ENCODE measurements at regions not wholly inside any gene's neighbourhood (a gene's known extent, or its start where the extent isn't known, plus 50 kb on each side); places are given as distances from the start of the nearest gene placed in this dataset.

GRCh38 chr4:115428455-115428854 is 315.0 kb upstream of the NDST4 start:
- Histone ChIP-seq H2AFZ (ENCODE audit: low read depth, low read length) (no peak overlapping the region), H2BK15ac (ENCODE audit: low read depth, poor library complexity, severe bottlenecking) (no peak overlapping the region), H4K8ac (ENCODE audit: low read length) (no peak overlapping the region), H3K27ac (ENCODE audit: low read length, poor library complexity, severe bottlenecking) (no peak overlapping the region), H3K4ac (ENCODE audit: low read depth in 1 of 2, low read length in 2 of 2) (no peak overlapping the region), H3K14ac (ENCODE audit: low read length in 2 of 2) (no peak overlapping the region), H3K18ac (ENCODE audit: low read depth in 1 of 2, low read length in 2 of 2) (no peak overlapping the region), H2BK120ac (ENCODE audit: low read depth, low read length) (no peak overlapping the region), H2BK5ac (ENCODE audit: low read depth, low read length, poor library complexity, severe bottlenecking) (no peak overlapping the region), H2BK12ac (ENCODE audit: low read length in 2 of 2) (no peak overlapping the region), H3K9me3 (ENCODE audit: control insufficient read depth, low read length) (no peaks in the 10 kb centered on the region), H3K4me3 (ENCODE audit: insufficient read depth in 1 of 2, low read depth in 1 of 2, low read length in 2 of 2) (no peak overlapping the region), H3K23ac (ENCODE audit: low read length in 2 of 2) (no peak overlapping the region), H3K4me1 (ENCODE audit: control insufficient read depth, insufficient read depth, low read depth, low read length) (peaks cover 1% of the 10 kb centered on the region), H3K4me2 (ENCODE audit: low read length, poor library complexity, severe bottlenecking) (no peak overlapping the region), H2AK5ac (ENCODE audit: low read length, severe bottlenecking) (no peak overlapping the region), H3K27me3 (ENCODE audit: control insufficient read depth in 1 of 2, insufficient read depth in 1 of 2, low read length in 2 of 2) (no peaks in the 10 kb centered on the region), H3K36me3 (ENCODE audit: control insufficient read depth in 1 of 2, insufficient read depth in 2 of 2, low read depth in 1 of 2, low read length in 2 of 2) (no peaks in the 10 kb centered on the region), H3K9ac (ENCODE audit: low read length) (no peak overlapping the region), H3K79me1 (replicated peaks; ENCODE audit: low read length, poor library complexity, severe bottlenecking) (no peaks in the 10 kb centered on the region), H4K91ac (ENCODE audit: low read length) (no peak overlapping the region)
- 78% methylated on average over 1 of the region's 1 CpG for WGBS
- DNase-seq = peak; percentile 11

DNA sequence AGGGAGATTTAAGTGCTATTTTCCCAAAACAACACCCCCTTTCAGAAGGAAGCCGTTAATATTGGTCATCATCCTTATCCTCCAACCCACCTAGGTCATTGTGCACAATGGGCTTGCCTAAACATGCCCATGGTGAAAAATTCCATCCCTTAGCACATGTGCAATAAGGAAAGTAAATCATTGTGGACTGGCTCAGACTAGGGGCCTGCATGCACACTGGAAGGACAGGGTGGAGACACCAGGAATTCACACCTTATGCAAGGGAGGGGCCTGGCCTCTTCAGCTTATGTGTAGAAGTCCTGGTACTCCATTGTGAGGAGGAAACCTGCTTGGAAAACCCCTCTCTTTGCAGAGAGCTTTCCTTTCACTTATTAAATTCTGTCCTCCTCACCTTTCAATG is 311.4 kb upstream of the NDST4 start:
- H2BK120ac ChIP-seq (ENCODE audit: low read depth, low read length) = no peak overlapping the region
- H3K79me1 ChIP-seq (replicated peaks; ENCODE audit: low read length, poor library complexity, severe bottlenecking) = no peaks in the 10 kb centered on the region
- H3K9me3 ChIP-seq (ENCODE audit: control insufficient read depth, low read length) = peaks cover 3% of the 10 kb centered on the region
- no peak overlapping the region for H4K8ac ChIP-seq (ENCODE audit: low read length)
- H3K23ac ChIP-seq (ENCODE audit: low read length in 2 of 2) = no peak overlapping the region
- H3K14ac ChIP-seq (ENCODE audit: low read length in 2 of 2) = no peak overlapping the region
- WGBS = 83% methylated on average over 1 of the region's 1 CpG
- no peak overlapping the region for H2AK5ac ChIP-seq (ENCODE audit: low read length, severe bottlenecking)
- H3K4me1 ChIP-seq (ENCODE audit: control insufficient read depth, insufficient read depth, low read depth, low read length) = peaks cover 1% of the 10 kb centered on the region
- no peak overlapping the region for H2BK5ac ChIP-seq (ENCODE audit: low read depth, low read length, poor library complexity, severe bottlenecking)
- no peaks in the 10 kb centered on the region for H3K36me3 ChIP-seq (ENCODE audit: control insufficient read depth in 1 of 2, insufficient read depth in 2 of 2, low read depth in 1 of 2, low read length in 2 of 2)
- DNase-seq = no peak
- no peak overlapping the region for H4K91ac ChIP-seq (ENCODE audit: low read length)
- no peaks in the 10 kb centered on the region for H3K27me3 ChIP-seq (ENCODE audit: control insufficient read depth in 1 of 2, insufficient read depth in 1 of 2, low read length in 2 of 2)
- H3K27ac ChIP-seq (ENCODE audit: low read length, poor library complexity, severe bottlenecking) = no peak overlapping the region
- H3K4ac ChIP-seq (ENCODE audit: low read depth in 1 of 2, low read length in 2 of 2) = no peak overlapping the region
- H3K9ac ChIP-seq (ENCODE audit: low read length) = no peak overlapping the region
- no peak overlapping the region for H3K18ac ChIP-seq (ENCODE audit: low read depth in 1 of 2, low read length in 2 of 2)
- no peak overlapping the region for H2BK12ac ChIP-seq (ENCODE audit: low read length in 2 of 2)
- H3K4me3 ChIP-seq (ENCODE audit: insufficient read depth in 1 of 2, low read depth in 1 of 2, low read length in 2 of 2) = no peak overlapping the region
- H2AFZ ChIP-seq (ENCODE audit: low read depth, low read length) = peak overlapping the region; percentile 81
- H2BK15ac ChIP-seq (ENCODE audit: low read depth, poor library complexity, severe bottlenecking) = no peak overlapping the region
- H3K4me2 ChIP-seq (ENCODE audit: low read length, poor library complexity, severe bottlenecking) = no peak overlapping the region

GRCh38 chr4:115418635-115419396 is 305.4 kb upstream of the NDST4 start:
- WGBS = 76% methylated on average over 5 of the region's 8 CpGs
- H3K9me3 ChIP-seq (ENCODE audit: control insufficient read depth, low read length) = peaks cover 12% of the 10 kb centered on the region
- no peak overlapping the region for H4K91ac ChIP-seq (ENCODE audit: low read length)

DNA sequence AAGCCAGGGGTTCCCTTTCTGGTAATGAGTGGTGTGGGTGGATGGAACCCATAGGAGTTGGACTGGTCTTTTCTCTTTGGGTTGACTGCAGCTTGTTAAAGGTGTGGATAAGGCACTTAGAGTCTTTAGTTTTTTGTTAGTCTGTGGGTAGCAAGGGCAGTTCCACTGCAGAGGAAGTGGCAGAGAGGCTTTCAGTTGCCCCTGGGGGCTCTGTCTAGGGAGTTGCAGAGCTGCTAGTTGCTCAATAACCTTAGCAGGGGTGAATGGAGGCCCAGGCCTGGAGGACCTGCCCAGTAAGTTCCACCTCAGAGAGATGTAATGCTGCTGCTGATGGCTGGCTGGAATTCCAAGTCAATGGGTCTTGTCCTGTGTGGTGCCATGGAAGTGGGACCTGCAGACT is 282.6 kb upstream of the NDST4 start:
- Histone ChIP-seq H2BK12ac (ENCODE audit: low read length in 2 of 2) (no peak overlapping the region), H2BK15ac (ENCODE audit: low read depth, poor library complexity, severe bottlenecking) (no peak overlapping the region), H3K4me2 (ENCODE audit: low read length, poor library complexity, severe bottlenecking) (no peak overlapping the region), H3K36me3 (ENCODE audit: control insufficient read depth in 1 of 2, insufficient read depth in 2 of 2, low read depth in 1 of 2, low read length in 2 of 2) (no peaks in the 10 kb centered on the region), H3K23ac (ENCODE audit: low read length in 2 of 2) (no peak overlapping the region), H3K27ac (ENCODE audit: low read length, poor library complexity, severe bottlenecking) (no peak overlapping the region), H3K9me3 (ENCODE audit: control insufficient read depth, low read length) (peaks cover 9% of the 10 kb centered on the region), H3K9ac (ENCODE audit: low read length) (no peak overlapping the region), H3K4ac (ENCODE audit: low read depth in 1 of 2, low read length in 2 of 2) (no peak overlapping the region), H2BK120ac (ENCODE audit: low read depth, low read length) (no peak overlapping the region), H3K4me1 (ENCODE audit: control insufficient read depth, insufficient read depth, low read depth, low read length) (no peaks in the 10 kb centered on the region), H2AK5ac (ENCODE audit: low read length, severe bottlenecking) (no peak overlapping the region), H3K4me3 (ENCODE audit: insufficient read depth in 1 of 2, low read depth in 1 of 2, low read length in 2 of 2) (no peak overlapping the region), H3K27me3 (ENCODE audit: control insufficient read depth in 1 of 2, insufficient read depth in 1 of 2, low read length in 2 of 2) (no peaks in the 10 kb centered on the region), H2BK5ac (ENCODE audit: low read depth, low read length, poor library complexity, severe bottlenecking) (no peak overlapping the region), H3K18ac (ENCODE audit: low read depth in 1 of 2, low read length in 2 of 2) (no peak overlapping the region), H4K91ac (ENCODE audit: low read length) (no peak overlapping the region), H2AFZ (ENCODE audit: low read depth, low read length) (no peak overlapping the region), H3K14ac (ENCODE audit: low read length in 2 of 2) (no peak overlapping the region), H3K79me1 (replicated peaks; ENCODE audit: low read length, poor library complexity, severe bottlenecking) (no peaks in the 10 kb centered on the region), H4K8ac (ENCODE audit: low read length) (no peak overlapping the region)
- DNase-seq = no peak

More at GRCh38 chr4:115418635-115419396, 305.4 kb upstream of the NDST4 start:
- Histone ChIP-seq H3K18ac (ENCODE audit: low read depth in 1 of 2, low read length in 2 of 2) (no peak overlapping the region), H3K4ac (ENCODE audit: low read depth in 1 of 2, low read length in 2 of 2) (no peak overlapping the region), H3K14ac (ENCODE audit: low read length in 2 of 2) (no peak overlapping the region), H3K23ac (ENCODE audit: low read length in 2 of 2) (no peak overlapping the region), H2AFZ (ENCODE audit: low read depth, low read length) (no peak overlapping the region), H3K27ac (ENCODE audit: low read length, poor library complexity, severe bottlenecking) (no peak overlapping the region), H3K4me2 (ENCODE audit: low read length, poor library complexity, severe bottlenecking) (no peak overlapping the region), H3K9ac (ENCODE audit: low read length) (no peak overlapping the region), H2AK5ac (ENCODE audit: low read length, severe bottlenecking) (no peak overlapping the region), H3K79me1 (replicated peaks; ENCODE audit: low read length, poor library complexity, severe bottlenecking) (no peaks in the 10 kb centered on the region), H4K8ac (ENCODE audit: low read length) (no peak overlapping the region), H3K36me3 (ENCODE audit: control insufficient read depth in 1 of 2, insufficient read depth in 2 of 2, low read depth in 1 of 2, low read length in 2 of 2) (no peaks in the 10 kb centered on the region), H3K4me1 (ENCODE audit: control insufficient read depth, insufficient read depth, low read depth, low read length) (no peaks in the 10 kb centered on the region), H2BK5ac (ENCODE audit: low read depth, low read length, poor library complexity, severe bottlenecking) (no peak overlapping the region), H2BK12ac (ENCODE audit: low read length in 2 of 2) (no peak overlapping the region), H3K4me3 (ENCODE audit: insufficient read depth in 1 of 2, low read depth in 1 of 2, low read length in 2 of 2) (no peak overlapping the region), H2BK120ac (ENCODE audit: low read depth, low read length) (no peak overlapping the region), H3K27me3 (ENCODE audit: control insufficient read depth in 1 of 2, insufficient read depth in 1 of 2, low read length in 2 of 2) (no peaks in the 10 kb centered on the region), H2BK15ac (ENCODE audit: low read depth, poor library complexity, severe bottlenecking) (no peak overlapping the region)
- DNase-seq = no peak
